ENCODE measurements at regions not wholly inside any gene's neighbourhood (a gene's known extent, or its start where the extent isn't known, plus 50 kb on each side); places are given as distances from the start of the nearest gene placed in this dataset.
A peak's percentile ranks its signal among the peaks of the same experiment; 100 is the strongest.

- H3K4me3 ChIP-seq (replicated peaks; ENCODE audit: low read depth, low read length), result no peak overlapping the region
- no peak for TF ChIP-seq CTCF (IDR thresholded peaks at IDR 0.05; ENCODE audit: low read length, missing control alignments)
- DNase-seq (ENCODE audit: low read depth), result peak; percentile 65
Observed at GRCh38 chr5:17037751-17038150, 101.7 kb upstream of the MYO10 start.

GRCh38 chr5:17039170-17039569 lies 103.1 kb upstream of the MYO10 start:
- no peak overlapping the region for H3K4me3 ChIP-seq (replicated peaks; ENCODE audit: low read depth, low read length)
- TF ChIP-seq CTCF (IDR thresholded peaks at IDR 0.05; ENCODE audit: low read length, missing control alignments), result no peak
- DNase-seq (ENCODE audit: low read depth), result no peak

GRCh38 chr5:17042041-17042440 lies 106.0 kb upstream of the MYO10 start:
- TF ChIP-seq CTCF (IDR thresholded peaks at IDR 0.05; ENCODE audit: low read length, missing control alignments), result no peak
- DNase-seq (ENCODE audit: low read depth), result no peak

GRCh38 chr5:17046320-17046719 lies 110.2 kb upstream of the MYO10 start:
- no peak for DNase-seq (ENCODE audit: low read depth)
- no peak overlapping the region for H3K4me3 ChIP-seq (replicated peaks; ENCODE audit: low read depth, low read length)
- no peak for TF ChIP-seq CTCF (IDR thresholded peaks at IDR 0.05; ENCODE audit: low read length, missing control alignments)

More at GRCh38 chr5:17042041-17042440, 106.0 kb upstream of the MYO10 start:
- H3K4me3 ChIP-seq (replicated peaks; ENCODE audit: low read depth, low read length), result no peak overlapping the region

- DNase-seq (ENCODE audit: low read depth), result no peak
- TF ChIP-seq CTCF (IDR thresholded peaks at IDR 0.05; ENCODE audit: low read length, missing control alignments), result no peak
- no peak overlapping the region for H3K4me3 ChIP-seq (replicated peaks; ENCODE audit: low read depth, low read length)
Observed at GRCh38 chr5:17050236-17050635, 114.1 kb upstream of the MYO10 start.

GRCh38 chr5:17054911-17055310 lies 118.8 kb upstream of the MYO10 start:
- TF ChIP-seq CTCF (IDR thresholded peaks at IDR 0.05; ENCODE audit: low read length, missing control alignments), result no peak
- DNase-seq (ENCODE audit: low read depth), result no peak

GRCh38 chr5:17056141-17056631 lies 120.1 kb upstream of the MYO10 start:
- peak; percentile 31 for DNase-seq (ENCODE audit: low read depth)

More at GRCh38 chr5:17054911-17055310, 118.8 kb upstream of the MYO10 start:
- no peak overlapping the region for H3K4me3 ChIP-seq (replicated peaks; ENCODE audit: low read depth, low read length)

More at GRCh38 chr5:17056141-17056631, 120.1 kb upstream of the MYO10 start:
- no peak overlapping the region for H3K4me3 ChIP-seq (replicated peaks; ENCODE audit: low read depth, low read length)
- TF ChIP-seq CTCF (IDR thresholded peaks at IDR 0.05; ENCODE audit: low read length, missing control alignments), result no peak

Measured in fibroblast of pulmonary artery (primary cell).